ENCODE measurements at regions not wholly inside any gene's neighbourhood (a gene's known extent, or its start where the extent isn't known, plus 50 kb on each side); places are given as distances from the start of the nearest gene placed in this dataset.
"Not testable (repeated sequence)": the region's sequence is repeated elsewhere in the genome, so short reads cannot be mapped to it uniquely, and the experiment has no call there.

DNA sequence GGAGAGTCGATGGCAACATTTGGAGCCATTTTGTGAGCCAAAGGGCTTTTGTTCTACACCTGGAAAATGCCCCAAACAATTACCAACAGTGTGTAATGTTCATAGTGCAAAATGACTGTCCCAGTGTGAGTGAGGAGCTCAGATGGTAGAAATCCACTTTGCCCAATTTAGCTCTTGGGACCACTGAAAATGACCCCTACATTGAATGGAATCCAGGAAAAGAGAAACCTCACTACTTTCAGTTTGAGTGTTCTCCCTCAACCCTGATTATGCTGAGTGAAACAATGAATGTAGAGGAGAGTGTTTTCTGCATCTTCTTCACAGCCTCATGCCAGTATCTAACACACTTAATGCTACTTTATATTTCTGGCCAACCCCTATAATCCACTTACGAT is 84.9 kb upstream of the NRN1 start:
- ChIA-PET POLR2A (no interaction called here), CTCF (no interaction called here)
- TF ChIP-seq, protein P1, sequence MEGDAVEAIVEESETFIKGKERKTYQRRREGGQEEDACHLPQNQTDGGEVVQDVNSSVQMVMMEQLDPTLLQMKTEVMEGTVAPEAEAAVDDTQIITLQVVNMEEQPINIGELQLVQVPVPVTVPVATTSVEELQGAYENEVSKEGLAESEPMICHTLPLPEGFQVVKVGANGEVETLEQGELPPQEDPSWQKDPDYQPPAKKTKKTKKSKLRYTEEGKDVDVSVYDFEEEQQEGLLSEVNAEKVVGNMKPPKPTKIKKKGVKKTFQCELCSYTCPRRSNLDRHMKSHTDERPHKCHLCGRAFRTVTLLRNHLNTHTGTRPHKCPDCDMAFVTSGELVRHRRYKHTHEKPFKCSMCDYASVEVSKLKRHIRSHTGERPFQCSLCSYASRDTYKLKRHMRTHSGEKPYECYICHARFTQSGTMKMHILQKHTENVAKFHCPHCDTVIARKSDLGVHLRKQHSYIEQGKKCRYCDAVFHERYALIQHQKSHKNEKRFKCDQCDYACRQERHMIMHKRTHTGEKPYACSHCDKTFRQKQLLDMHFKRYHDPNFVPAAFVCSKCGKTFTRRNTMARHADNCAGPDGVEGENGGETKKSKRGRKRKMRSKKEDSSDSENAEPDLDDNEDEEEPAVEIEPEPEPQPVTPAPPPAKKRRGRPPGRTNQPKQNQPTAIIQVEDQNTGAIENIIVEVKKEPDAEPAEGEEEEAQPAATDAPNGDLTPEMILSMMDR (IDR thresholded peaks at IDR 0.05; ENCODE audit: insufficient read depth, low read depth, low read length), result no peak
- H3K4me3 ChIP-seq (ENCODE audit: low read depth, low read length), result no peak overlapping the region
- no peaks in the 10 kb centered on the region for H3K36me3 ChIP-seq (ENCODE audit: control insufficient read depth, insufficient read depth, low read length)
- no peak for DNase-seq (ENCODE audit: low read depth)
- H3K27me3 ChIP-seq (ENCODE audit: control insufficient read depth, insufficient read depth, low read length), result no peaks in the 10 kb centered on the region

DNA sequence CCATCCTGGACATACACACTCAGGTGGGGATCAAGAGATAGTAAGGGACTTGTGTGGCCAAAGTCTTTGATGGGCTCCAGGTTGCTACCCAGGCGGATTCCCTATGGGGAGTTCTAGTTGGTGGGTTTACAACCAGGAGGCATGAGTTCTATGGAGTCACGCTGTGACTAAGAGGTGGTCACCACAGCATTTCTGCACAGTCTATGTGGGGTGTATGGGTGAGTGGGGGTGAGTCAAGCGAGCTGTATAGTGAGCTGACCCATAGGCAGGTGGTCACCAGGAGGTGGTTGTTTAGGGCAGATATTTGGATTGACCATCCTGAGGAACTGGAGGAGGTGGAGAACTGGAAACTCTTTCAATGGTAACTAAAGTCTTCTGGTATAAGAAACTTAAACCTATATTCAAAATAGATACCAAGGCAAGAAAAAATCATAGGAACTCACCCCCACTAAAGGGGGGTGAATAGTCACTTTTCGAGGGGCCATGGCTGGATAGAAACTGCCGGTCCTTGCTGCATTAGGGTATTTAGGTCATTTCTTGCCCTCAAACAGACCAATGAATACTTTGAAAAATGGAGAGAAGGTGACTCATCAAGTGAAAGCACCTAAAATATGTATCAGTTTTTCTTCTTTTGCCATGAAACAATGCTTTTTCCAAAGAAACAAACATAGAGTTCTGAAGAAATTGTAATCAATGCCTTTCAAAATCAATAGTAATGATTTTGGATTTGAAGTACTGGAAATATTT is 84.3 kb upstream of the NRN1 start:
- Histone ChIP-seq H3K4me3 (ENCODE audit: low read depth, low read length) (no peak overlapping the region), H3K36me3 (ENCODE audit: control insufficient read depth, insufficient read depth, low read length) (no peaks in the 10 kb centered on the region), H3K27me3 (ENCODE audit: control insufficient read depth, insufficient read depth, low read length) (no peaks in the 10 kb centered on the region)
- DNase-seq (ENCODE audit: low read depth), result no peak
- ChIA-PET POLR2A (no interaction called here), CTCF (no interaction called here)
- TF ChIP-seq, protein P1 (IDR thresholded peaks at IDR 0.05; ENCODE audit: insufficient read depth, low read depth, low read length), result no peak

DNA sequence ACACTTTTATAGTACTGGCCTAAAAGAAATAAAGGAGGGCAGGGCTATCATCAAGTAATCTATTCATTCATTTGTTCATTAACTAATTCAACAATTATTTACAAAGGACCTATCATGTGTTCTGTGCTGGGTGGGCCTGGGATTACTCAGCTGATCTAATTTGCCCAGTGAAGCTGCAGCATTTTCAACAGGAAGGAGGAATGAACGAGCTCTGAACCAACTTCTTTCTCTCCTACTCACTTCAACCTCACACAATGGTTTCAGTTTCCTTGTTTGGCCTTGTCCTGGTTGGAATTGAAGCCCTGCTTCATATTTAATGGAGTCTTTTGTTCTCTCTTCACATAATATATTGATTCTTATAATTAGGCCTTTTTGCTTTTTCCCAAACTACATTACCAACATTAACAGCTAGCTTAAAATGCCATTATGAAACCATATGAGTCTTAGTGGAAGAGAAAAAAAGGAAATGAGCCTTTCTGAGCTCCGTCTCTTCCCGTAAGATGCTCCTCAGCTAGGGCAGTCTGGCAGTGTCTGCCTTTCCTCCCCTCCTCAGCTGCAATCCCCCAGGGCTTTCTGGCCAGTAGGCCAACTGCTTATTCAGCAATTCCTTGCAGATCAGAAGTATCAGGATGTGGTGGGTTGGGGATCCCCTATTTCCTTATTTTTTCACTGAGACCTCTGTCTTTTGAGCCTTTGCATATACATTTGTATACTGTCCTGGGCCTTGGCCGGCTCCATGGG is 79.4 kb upstream of the NRN1 start:
- H3K36me3 ChIP-seq (ENCODE audit: control insufficient read depth, insufficient read depth, low read length), result no peaks in the 10 kb centered on the region
- TF ChIP-seq, protein P1 (IDR thresholded peaks at IDR 0.05; ENCODE audit: insufficient read depth, low read depth, low read length), result no peak
- CTCF ChIA-PET, result no interaction called here
- POLR2A ChIA-PET, result no interaction called here
- no peaks in the 10 kb centered on the region for H3K27me3 ChIP-seq (ENCODE audit: control insufficient read depth, insufficient read depth, low read length)
- DNase-seq (ENCODE audit: low read depth), result no peak
- H3K4me3 ChIP-seq (ENCODE audit: low read depth, low read length), result no peak overlapping the region

DNA sequence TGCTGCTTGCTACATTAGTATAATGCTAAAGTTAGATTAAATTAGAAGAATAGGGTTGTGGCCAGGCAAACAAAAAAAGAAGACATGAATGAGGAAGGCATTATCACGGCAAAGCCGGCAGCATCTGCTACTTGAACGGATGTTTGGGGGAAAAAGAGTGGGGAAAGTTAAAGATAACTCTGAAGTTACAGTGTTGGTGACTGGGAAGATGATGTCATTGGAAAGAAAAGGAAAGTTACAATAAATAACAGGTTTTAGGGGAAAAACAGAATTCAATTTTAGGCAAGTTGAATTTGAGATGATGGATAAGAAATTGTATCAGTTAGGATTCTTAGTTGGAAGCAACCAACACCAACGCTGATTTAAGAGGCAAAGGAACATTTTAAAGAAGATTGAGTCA is 74.2 kb upstream of the NRN1 start:
- Histone ChIP-seq H3K27me3 (ENCODE audit: control insufficient read depth, insufficient read depth, low read length) (no peaks in the 10 kb centered on the region), H3K4me3 (ENCODE audit: low read depth, low read length) (no peak overlapping the region), H3K36me3 (ENCODE audit: control insufficient read depth, insufficient read depth, low read length) (no peaks in the 10 kb centered on the region)
- TF ChIP-seq, protein P1 (IDR thresholded peaks at IDR 0.05; ENCODE audit: insufficient read depth, low read depth, low read length), result no peak
- POLR2A ChIA-PET, result no interaction called here
- CTCF ChIA-PET, result no interaction called here
- DNase-seq (ENCODE audit: low read depth), result no peak

DNA sequence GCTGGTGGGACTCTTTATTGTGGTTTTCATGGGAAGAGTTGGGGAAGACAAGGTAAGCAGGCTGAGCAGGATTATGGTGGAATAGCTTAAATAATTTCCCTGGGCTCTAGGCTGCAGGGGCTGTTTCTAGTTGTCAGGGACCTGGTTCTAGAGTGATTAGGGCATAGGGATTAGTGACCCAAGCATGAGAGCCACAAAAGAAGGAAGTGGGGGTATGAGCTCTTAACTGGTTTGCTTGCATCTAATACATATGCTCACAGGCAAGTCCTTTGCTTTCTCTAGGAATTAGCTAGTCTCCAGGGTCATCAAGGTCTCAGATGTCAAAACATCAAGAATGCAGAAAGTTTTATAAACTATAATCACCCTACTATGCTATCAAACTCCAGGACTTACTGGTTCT is 67.5 kb upstream of the NRN1 start:
- TF ChIP-seq, protein P1 (IDR thresholded peaks at IDR 0.05; ENCODE audit: insufficient read depth, low read depth, low read length), result no peak
- Histone ChIP-seq H3K27me3 (ENCODE audit: control insufficient read depth, insufficient read depth, low read length) (no peaks in the 10 kb centered on the region), H3K36me3 (ENCODE audit: control insufficient read depth, insufficient read depth, low read length) (no peaks in the 10 kb centered on the region), H3K4me3 (ENCODE audit: low read depth, low read length) (no peak overlapping the region)
- CTCF ChIA-PET, result interaction anchor here (0.7 kb wide), 1 partner anchor 25 kb away, joined by 3 read pairs; no protein-coding TSS in a partner anchor
- POLR2A ChIA-PET, result no interaction called here
- no peak for DNase-seq (ENCODE audit: low read depth)

DNA sequence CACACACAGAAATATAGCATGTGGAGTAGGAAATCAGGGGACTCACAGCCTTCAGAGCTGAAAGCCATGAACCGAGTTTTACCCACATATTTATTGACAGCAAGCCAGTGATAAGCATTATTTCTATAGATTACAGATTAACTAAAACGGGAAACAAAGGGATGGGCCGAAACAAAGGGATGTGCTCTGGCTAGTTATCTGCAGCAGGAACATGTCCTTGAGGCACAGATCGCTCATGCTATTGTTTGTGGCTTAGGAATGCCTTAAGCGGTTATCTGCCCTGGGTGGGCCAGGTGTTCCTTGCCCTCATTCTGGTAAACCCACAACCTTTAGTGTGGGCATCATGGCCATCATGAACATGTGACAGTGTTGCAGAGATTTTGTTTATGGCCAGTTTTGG is 61.4 kb upstream of the NRN1 start:
- DNase-seq (ENCODE audit: low read depth); POLR2A ChIA-PET; H3K27me3 ChIP-seq (ENCODE audit: control insufficient read depth, insufficient read depth, low read length); H3K4me3 ChIP-seq (ENCODE audit: low read depth, low read length); H3K36me3 ChIP-seq (ENCODE audit: control insufficient read depth, insufficient read depth, low read length); CTCF ChIA-PET: not testable (repeated sequence)
